Panc1 (cell line): ENCODE measurements at regions not wholly inside any gene's neighbourhood (a gene's known extent, or its start where the extent isn't known, plus 50 kb on each side); places are given as distances from the start of the nearest gene placed in this dataset.

ENCODE experiments used
- ATAC-seq: fragments of 200-7000 bp; cut with Tn5 transposase; 2 replicates; pipeline ENCODE4 v1.9.1; 2020; ENCODE audit warnings: mild to moderate bottlenecking, moderate library complexity
- BruUV-seq: library from RNA; stranded (reverse); fragments of 400-500 nt; replicated peaks from 2 replicates; lab custom pipeline; 2021; lab: Mats Ljungman, UMichigan
- CTCF ChIA-PET: fragments of 300-600 bp; sonication (Branson Sonifier 250); formaldehyde crosslinking; loops from one replicate; lab custom pipeline; 2022; ENCODE audit warnings: antibody characterized with exemption; lab: Charles Lee
- POLR2A ChIA-PET: fragments of 300-600 bp; sonication (Branson Sonifier 250); formaldehyde crosslinking; loops from one replicate; lab custom pipeline; 2022; ENCODE audit warnings: antibody characterized with exemption; lab: Charles Lee
- DNase-seq: peaks from one replicate; pipeline ENCODE4 v3.0.0-alpha.2; 2010; ENCODE audit warnings: low read depth, low spot score
- H3K27ac ChIP-seq: 2 replicates; pipeline ENCODE4 v1.5.1; 2011; ENCODE audit warnings: mild to moderate bottlenecking, low read length, inconsistent platforms
- H3K27me3 ChIP-seq: fragments of 200-500 bp; sonication (Bioruptor generic); 2 replicates; pipeline ENCODE4 v1.6.0; 2014; ENCODE audit warnings: low read length, inconsistent platforms; ENCODE audit not compliant: control insufficient read depth, insufficient read depth
- H3K36me3 ChIP-seq: fragments of 200-500 bp; sonication (Bioruptor generic); 2 replicates; pipeline ENCODE4 v1.5.1; 2014; ENCODE audit warnings: inconsistent platforms, mild to moderate bottlenecking, low read length, moderate library complexity; ENCODE audit not compliant: control insufficient read depth, insufficient read depth
- H3K4me1 ChIP-seq: 2 replicates; pipeline ENCODE4 v1.5.1; 2011; ENCODE audit warnings: inconsistent platforms, mild to moderate bottlenecking, low read length, moderate library complexity; ENCODE audit not compliant: control insufficient read depth, insufficient read depth
- H3K4me3 ChIP-seq, 2 experiments: 2 replicates each; pipeline ENCODE4 v1.5.1; 2011 to 2012; ENCODE audit warnings: low read depth in 2 of 2, low read length in 2 of 2, mild to moderate bottlenecking in 2 of 2, inconsistent platforms in 1 of 2, moderate library complexity in 1 of 2
- H3K9me3 ChIP-seq: fragments of 200-500 bp; sonication (Bioruptor generic); 2 replicates; pipeline ENCODE4 v1.5.1; 2014; ENCODE audit warnings: low read depth, mild to moderate bottlenecking, inconsistent platforms, low read length, moderate library complexity; ENCODE audit not compliant: control insufficient read depth, insufficient read depth
- POLR2AphosphoS5 ChIP-seq: IDR thresholded peaks from 2 replicates; pipeline ENCODE4 v1.6.1; 2012; ENCODE audit warnings: mild to moderate bottlenecking, low read depth, low read length, moderate library complexity
- SIN3A ChIP-seq: IDR thresholded peaks from 2 replicates; pipeline ENCODE4 v1.6.1; 2012; ENCODE audit warnings: low read depth, mild to moderate bottlenecking, low read length, moderate library complexity, borderline replicate concordance; ENCODE audit not compliant: insufficient read depth
- TCF7L2 ChIP-seq: IDR thresholded peaks from 2 replicates; pipeline ENCODE4 v1.6.1; 2011; ENCODE audit warnings: mild to moderate bottlenecking, low read depth, low read length, inconsistent platforms
- in situ Hi-C: cut with HindIII; loops from 2 replicates; pipeline ENCODE4 v1.10.0; 2016; ENCODE audit warnings: low sequenced_read_pairs, low pct_unique_long_range_greater_than_20kb
- intact Hi-C: fragments of 100-400 bp; cut with micrococcal nuclease; formaldehyde crosslinking; loops from one replicate; pipeline ENCODE4 v1.10.0; 2022; ENCODE audit not compliant: unreplicated experiment
- TF ChIP-seq, protein P1 (sequence below): fragments of 450-650 bp; IDR thresholded peaks from 2 replicates; pipeline ENCODE4 v1.5.1; 2017; ENCODE audit warnings: mild to moderate bottlenecking
- TF ChIP-seq, protein P2 (sequence below), 2 experiments: IDR thresholded peaks; 2 replicates each; pipeline ENCODE4 v1.6.1; 2011 to 2012; ENCODE audit warnings: low read depth in 2 of 2, control low read depth in 1 of 2, low read length in 1 of 2, mild to moderate bottlenecking in 1 of 2, moderate library complexity in 1 of 2; ENCODE audit not compliant: insufficient read depth in 1 of 2

DNA sequence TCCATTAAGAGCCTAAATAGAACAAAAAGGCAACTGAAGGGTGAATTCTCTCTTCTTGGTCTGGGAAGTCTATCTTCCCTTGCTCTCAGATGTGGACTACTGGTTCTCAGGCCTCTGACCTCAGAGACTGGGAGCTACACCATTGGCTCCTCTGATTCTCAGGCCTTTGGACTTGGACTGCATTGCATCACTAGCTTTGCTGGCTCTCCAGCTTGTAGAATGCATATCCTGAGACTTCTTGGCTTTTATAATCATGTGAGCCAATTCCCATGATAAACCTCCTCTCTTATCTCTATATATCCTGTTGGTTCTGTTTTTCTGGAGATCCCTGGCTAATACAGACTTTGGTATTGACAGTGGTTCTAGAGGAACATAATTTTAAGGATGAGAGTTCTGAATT lies 89.8 kb downstream of the PSAT1 start:
- no peaks in the 10 kb centered on the region for H3K4me1 ChIP-seq
- H3K9me3 ChIP-seq: no peaks in the 10 kb centered on the region
- in situ Hi-C loops (no loop called here), intact Hi-C loops (no loop called here)
- H3K36me3 ChIP-seq: no peaks in the 10 kb centered on the region
- ChIA-PET CTCF (interaction anchor here (0.6 kb wide), 1 partner anchor 18 kb away, joined by 8 read pairs; no protein-coding TSS in a partner anchor), POLR2A (no interaction called here)
- BruUV-seq: no TSS peak
- ATAC-seq (no peak), DNase-seq (no peak)
- H3K27me3 ChIP-seq: no peaks in the 10 kb centered on the region
- TF ChIP-seq POLR2AphosphoS5 (no peak), SIN3A (no peak), TCF7L2 (no peak)
- TF ChIP-seq, protein P1, sequence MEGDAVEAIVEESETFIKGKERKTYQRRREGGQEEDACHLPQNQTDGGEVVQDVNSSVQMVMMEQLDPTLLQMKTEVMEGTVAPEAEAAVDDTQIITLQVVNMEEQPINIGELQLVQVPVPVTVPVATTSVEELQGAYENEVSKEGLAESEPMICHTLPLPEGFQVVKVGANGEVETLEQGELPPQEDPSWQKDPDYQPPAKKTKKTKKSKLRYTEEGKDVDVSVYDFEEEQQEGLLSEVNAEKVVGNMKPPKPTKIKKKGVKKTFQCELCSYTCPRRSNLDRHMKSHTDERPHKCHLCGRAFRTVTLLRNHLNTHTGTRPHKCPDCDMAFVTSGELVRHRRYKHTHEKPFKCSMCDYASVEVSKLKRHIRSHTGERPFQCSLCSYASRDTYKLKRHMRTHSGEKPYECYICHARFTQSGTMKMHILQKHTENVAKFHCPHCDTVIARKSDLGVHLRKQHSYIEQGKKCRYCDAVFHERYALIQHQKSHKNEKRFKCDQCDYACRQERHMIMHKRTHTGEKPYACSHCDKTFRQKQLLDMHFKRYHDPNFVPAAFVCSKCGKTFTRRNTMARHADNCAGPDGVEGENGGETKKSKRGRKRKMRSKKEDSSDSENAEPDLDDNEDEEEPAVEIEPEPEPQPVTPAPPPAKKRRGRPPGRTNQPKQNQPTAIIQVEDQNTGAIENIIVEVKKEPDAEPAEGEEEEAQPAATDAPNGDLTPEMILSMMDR: no peak
- TF ChIP-seq, protein P2, sequence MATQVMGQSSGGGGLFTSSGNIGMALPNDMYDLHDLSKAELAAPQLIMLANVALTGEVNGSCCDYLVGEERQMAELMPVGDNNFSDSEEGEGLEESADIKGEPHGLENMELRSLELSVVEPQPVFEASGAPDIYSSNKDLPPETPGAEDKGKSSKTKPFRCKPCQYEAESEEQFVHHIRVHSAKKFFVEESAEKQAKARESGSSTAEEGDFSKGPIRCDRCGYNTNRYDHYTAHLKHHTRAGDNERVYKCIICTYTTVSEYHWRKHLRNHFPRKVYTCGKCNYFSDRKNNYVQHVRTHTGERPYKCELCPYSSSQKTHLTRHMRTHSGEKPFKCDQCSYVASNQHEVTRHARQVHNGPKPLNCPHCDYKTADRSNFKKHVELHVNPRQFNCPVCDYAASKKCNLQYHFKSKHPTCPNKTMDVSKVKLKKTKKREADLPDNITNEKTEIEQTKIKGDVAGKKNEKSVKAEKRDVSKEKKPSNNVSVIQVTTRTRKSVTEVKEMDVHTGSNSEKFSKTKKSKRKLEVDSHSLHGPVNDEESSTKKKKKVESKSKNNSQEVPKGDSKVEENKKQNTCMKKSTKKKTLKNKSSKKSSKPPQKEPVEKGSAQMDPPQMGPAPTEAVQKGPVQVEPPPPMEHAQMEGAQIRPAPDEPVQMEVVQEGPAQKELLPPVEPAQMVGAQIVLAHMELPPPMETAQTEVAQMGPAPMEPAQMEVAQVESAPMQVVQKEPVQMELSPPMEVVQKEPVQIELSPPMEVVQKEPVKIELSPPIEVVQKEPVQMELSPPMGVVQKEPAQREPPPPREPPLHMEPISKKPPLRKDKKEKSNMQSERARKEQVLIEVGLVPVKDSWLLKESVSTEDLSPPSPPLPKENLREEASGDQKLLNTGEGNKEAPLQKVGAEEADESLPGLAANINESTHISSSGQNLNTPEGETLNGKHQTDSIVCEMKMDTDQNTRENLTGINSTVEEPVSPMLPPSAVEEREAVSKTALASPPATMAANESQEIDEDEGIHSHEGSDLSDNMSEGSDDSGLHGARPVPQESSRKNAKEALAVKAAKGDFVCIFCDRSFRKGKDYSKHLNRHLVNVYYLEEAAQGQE (IDR thresholded peaks at IDR 0.05; ENCODE audit: insufficient read depth in 1 of 2, low read depth in 2 of 2, low read length in 1 of 2): no peak
- H3K4me3 ChIP-seq: no peak overlapping the region
- no peak overlapping the region for H3K27ac ChIP-seq

DNA sequence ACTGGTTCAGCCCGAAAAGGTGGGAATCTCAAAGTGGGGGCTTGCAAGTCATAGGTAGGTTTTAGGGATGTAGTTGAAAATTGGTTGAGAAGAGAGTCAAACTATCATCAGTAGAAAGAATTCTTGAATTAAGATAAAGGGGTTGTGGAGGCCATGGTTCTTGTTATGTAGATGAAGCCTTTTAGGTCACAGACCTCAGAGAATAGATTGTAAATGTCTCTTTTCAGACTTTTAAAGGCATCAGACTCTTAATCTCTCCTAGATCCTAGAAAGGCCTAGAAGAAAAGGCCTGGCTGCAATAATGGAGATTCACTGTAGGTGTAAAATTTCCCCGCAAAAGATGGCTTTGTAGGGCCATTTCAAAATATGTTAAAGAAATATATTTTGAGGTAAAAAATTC lies 96.4 kb downstream of the PSAT1 start:
- DNase-seq (no peak), ATAC-seq (no peak)
- Histone ChIP-seq H3K36me3 (no peaks in the 10 kb centered on the region), H3K27ac (no peak overlapping the region), H3K27me3 (no peaks in the 10 kb centered on the region), H3K4me1 (no peaks in the 10 kb centered on the region), H3K9me3 (no peaks in the 10 kb centered on the region), H3K4me3 (no peak overlapping the region)
- intact Hi-C loops (no loop called here), in situ Hi-C loops (no loop called here)
- POLR2A ChIA-PET: no interaction called here
- no TSS peak for BruUV-seq
- TF ChIP-seq TCF7L2: no peak
- TF ChIP-seq, protein P2 (IDR thresholded peaks at IDR 0.05; ENCODE audit: insufficient read depth in 1 of 2, low read depth in 2 of 2, low read length in 1 of 2): no peak
- CTCF ChIA-PET: no interaction called here
